H1 (cell line): ENCODE measurements at regions not wholly inside any gene's neighbourhood (a gene's known extent, or its start where the extent isn't known, plus 50 kb on each side); places are given as distances from the start of the nearest gene placed in this dataset.

Source experiments
- ATF3 ChIP-seq: IDR thresholded peaks from 2 replicates; pipeline ENCODE4 v1.6.1; 2011; ENCODE audit warnings: low read depth, mild to moderate bottlenecking, low read length; ENCODE audit not compliant: insufficient read depth
- CTCF ChIP-seq, 3 experiments: IDR thresholded peaks; 1 replicate in 2 of 3; 2 replicates in 1 of 3; pipeline versions ENCODE4 v1.5.1 to v1.6.1; 2011; ENCODE audit warnings: low read length in 3 of 3, mild to moderate bottlenecking in 3 of 3, inconsistent platforms in 2 of 3, low read depth in 1 of 3, moderate library complexity in 1 of 3; ENCODE audit not compliant: insufficient read depth in 1 of 3; ENCODE audit errors: control extremely low read depth in 1 of 3
- EP300 ChIP-seq, 2 experiments: IDR thresholded peaks; 1 replicate in 1 of 2; 2 replicates in 1 of 2; pipeline ENCODE4 v1.6.1; 2011 to 2012; ENCODE audit warnings: low read depth in 2 of 2, low read length in 2 of 2, mild to moderate bottlenecking in 2 of 2, borderline replicate concordance in 1 of 2, inconsistent platforms in 1 of 2, moderate library complexity in 1 of 2
- RFX5 ChIP-seq: IDR thresholded peaks from 2 replicates; pipeline ENCODE4 v1.6.1; 2011; ENCODE audit warnings: low read depth, low read length, improper control_type of control experiment, borderline replicate concordance
- SP1 ChIP-seq: IDR thresholded peaks from 2 replicates; pipeline ENCODE4 v1.6.1; 2011; ENCODE audit warnings: low read depth, low read length
- SUZ12 ChIP-seq: fragments of 200-600 bp; sonication (generic); IDR thresholded peaks from 2 replicates; pipeline ENCODE4 v1.6.1; 2012; ENCODE audit warnings: mild to moderate bottlenecking, inconsistent platforms, low read length, moderate library complexity, mixed read lengths
- TEAD4 ChIP-seq: IDR thresholded peaks from 2 replicates; pipeline ENCODE4 v1.6.1; 2012; ENCODE audit warnings: low read depth, low read length, inconsistent platforms, mixed read lengths

GRCh38 chr5:142425286-142426065, 100.7 kb upstream of the SPRY4 start:
- no peak for TF ChIP-seq EP300 (IDR thresholded peaks at IDR 0.05; ENCODE audit: borderline replicate concordance in 1 of 2, low read depth in 2 of 2, low read length in 2 of 2)
- no peak for TF ChIP-seq SUZ12
- TF ChIP-seq CTCF (IDR thresholded peaks at IDR 0.05; ENCODE audit: control extremely low read depth in 1 of 3, insufficient read depth in 1 of 3, low read depth in 1 of 3, low read length in 3 of 3), result no peak
- no peak for TF ChIP-seq SP1
- TF ChIP-seq RFX5, result no peak
- no peak for TF ChIP-seq TEAD4
- no peak for TF ChIP-seq ATF3
